SK-N-SH (cell line): ENCODE measurements at regions not wholly inside any gene's neighbourhood (a gene's known extent, or its start where the extent isn't known, plus 50 kb on each side); places are given as distances from the start of the nearest gene placed in this dataset.

Experiments used
- CTCF ChIA-PET: fragments of 300-600, 350-600 bp; formaldehyde crosslinking; extraction: SDS; loops from one replicate; lab custom pipeline; 2021; lab: Yijun Ruan, JAX
- POLR2A ChIA-PET: fragments of 350-600 bp; sonication (Branson Sonifier 250); formaldehyde crosslinking; extraction: SDS; loops from one replicate; lab custom pipeline; 2020; ENCODE audit warnings: antibody characterized with exemption, inconsistent platforms; lab: Yijun Ruan, JAX
- DNase-seq: peaks from one replicate; pipeline ENCODE4 v3.0.0; 2012
- H2AFZ ChIP-seq: fragments of 200-600 bp; sonication (generic); 2 replicates; pipeline ENCODE4 v1.8.1; 2016; ENCODE audit warnings: antibody characterized with exemption, mild to moderate bottlenecking, low read depth
- H3F3A ChIP-seq: fragments of 200-600 bp; sonication (generic); replicated peaks from 2 replicates; pipeline ENCODE3; 2016; ENCODE audit warnings: antibody characterized with exemption, mild to moderate bottlenecking; ENCODE audit not compliant: insufficient read depth
- H3K27ac ChIP-seq, 2 experiments: fragments of 200-500 bp in 1 of 2; fragments of 200-600 bp in 1 of 2; sonication (Bioruptor generic) in 1 of 2; sonication (generic), shearing (Covaris generic) in 1 of 2; 2 replicates each; pipeline versions ENCODE4 v1.5.1 to v1.6.1; 2014 to 2016; ENCODE audit warnings: low read depth in 2 of 2, inconsistent platforms in 1 of 2, low read length in 1 of 2, mild to moderate bottlenecking in 1 of 2, mixed read lengths in 1 of 2
- H3K27me3 ChIP-seq: fragments of 200-600 bp; sonication (generic), shearing (Covaris generic); 2 replicates; pipeline ENCODE4 v1.6.1; 2016; ENCODE audit warnings: mixed run types; ENCODE audit not compliant: insufficient read depth
- H3K36me3 ChIP-seq, 2 experiments: fragments of 200-500 bp in 1 of 2; fragments of 200-600 bp in 1 of 2; sonication (Bioruptor generic) in 1 of 2; sonication (generic) in 1 of 2; replicated peaks in 1 of 2; 2 replicates each; pipeline versions ENCODE3 to v1.5.1; 2014 to 2016; ENCODE audit warnings: low read length in 1 of 2, mild to moderate bottlenecking in 1 of 2; ENCODE audit not compliant: insufficient read depth in 2 of 2, control insufficient read depth in 1 of 2
- H3K4me1 ChIP-seq, 2 experiments: fragments of 200-500 bp in 1 of 2; fragments of 200-600 bp in 1 of 2; sonication (Bioruptor generic) in 1 of 2; sonication (generic), shearing (Covaris generic) in 1 of 2; 2 replicates each; pipeline versions ENCODE4 v1.5.1 to v1.6.1; 2014 to 2016; ENCODE audit warnings: low read depth in 1 of 2, low read length in 1 of 2, mixed run types in 1 of 2; ENCODE audit not compliant: insufficient read depth in 2 of 2, control insufficient read depth in 1 of 2
- H3K4me2 ChIP-seq: fragments of 200-600 bp; sonication (generic), shearing (Covaris generic); 2 replicates; pipeline ENCODE4 v1.6.1; 2017; ENCODE audit warnings: mixed run types
- H3K4me3 ChIP-seq, 2 experiments: fragments of 200-500 bp in 1 of 2; fragments of 200-600 bp in 1 of 2; sonication (Bioruptor generic) in 1 of 2; sonication (generic), shearing (Covaris generic) in 1 of 2; 2 replicates each; pipeline versions ENCODE4 v1.5.1 to v1.8.1; 2014 to 2016; ENCODE audit warnings: low read depth in 2 of 2, inconsistent platforms in 1 of 2, low read length in 1 of 2, mild to moderate bottlenecking in 1 of 2, mixed read lengths in 1 of 2, moderate library complexity in 1 of 2
- H3K79me2 ChIP-seq: fragments of 200-600 bp; sonication (generic); 2 replicates; pipeline ENCODE4 v1.8.1; 2017; ENCODE audit warnings: mild to moderate bottlenecking; ENCODE audit not compliant: insufficient read depth
- H3K9ac ChIP-seq: fragments of 200-600 bp; sonication (generic); 2 replicates; pipeline ENCODE4 v1.6.1; 2017; ENCODE audit warnings: mixed run types
- H3K9me2 ChIP-seq: fragments of 200-600 bp; sonication (generic); 2 replicates; pipeline ENCODE4 v1.6.1; 2017; ENCODE audit warnings: mixed run types
- H3K9me3 ChIP-seq: fragments of 200-600 bp; sonication (generic); 2 replicates; pipeline ENCODE4 v1.6.1; 2017; ENCODE audit warnings: mixed run types, mild to moderate bottlenecking, moderate library complexity
- H4K20me1 ChIP-seq: fragments of 200-600 bp; sonication (generic); 2 replicates; pipeline ENCODE4 v1.6.1; 2017; ENCODE audit warnings: mild to moderate bottlenecking, mixed run types; ENCODE audit not compliant: insufficient read depth
- CTCF ChIP-seq: fragments of 200-600 bp; sonication (generic); IDR thresholded peaks from 2 replicates; pipeline ENCODE4 v1.6.1; 2017; ENCODE audit warnings: antibody characterized with exemption, mild to moderate bottlenecking, moderate library complexity
- EZH2phosphoT487 ChIP-seq: fragments of 200-600 bp; sonication (generic); IDR thresholded peaks from 2 replicates; pipeline ENCODE4 v1.6.1; 2017; ENCODE audit warnings: low read depth, mixed run types, mild to moderate bottlenecking, antibody characterized with exemption, moderate library complexity, borderline replicate concordance
- GATA2 ChIP-seq: sonication (generic); formaldehyde crosslinking; IDR thresholded peaks from 2 replicates; pipeline ENCODE4 v1.5.0; 2020; ENCODE audit warnings: mild to moderate bottlenecking, missing genetic modification reagents
- JUND ChIP-seq: IDR thresholded peaks from 2 replicates; pipeline ENCODE4 v1.4.0; 2012
- RAD21 ChIP-seq: IDR thresholded peaks from 2 replicates; pipeline ENCODE4 v1.6.1; 2012; ENCODE audit warnings: mild to moderate bottlenecking, low read length
- REST ChIP-seq: IDR thresholded peaks from 2 replicates; pipeline ENCODE4 v1.6.1; 2012; ENCODE audit warnings: mild to moderate bottlenecking, low read depth, low read length, moderate library complexity
- USF1 ChIP-seq: IDR thresholded peaks from 2 replicates; pipeline ENCODE4 v1.4.0; 2012; ENCODE audit warnings: low read depth, borderline replicate concordance
- USF2 ChIP-seq: fragments of 150-350 bp; IDR thresholded peaks from 2 replicates; pipeline ENCODE4 v1.6.1; 2017; ENCODE audit warnings: antibody characterized with exemption, low read length, low read depth, borderline replicate concordance
- WGBS: methylation state at CpG from one replicate; pipeline ENCODE4 v1.1.6; 2017; ENCODE audit warnings: low lambda C conversion rate; 5-methylcytosine and 5-hydroxymethylcytosine counted together

- TF ChIP-seq REST (no peak), EZH2phosphoT487 (no peak), GATA2 (no peak), RAD21 (no peak), USF2 (no peak), JUND (peak; percentile 80)
Observed at GRCh38 chr6:56714982-56715456, 72.3 kb upstream of the DST start (continued).

- Histone ChIP-seq H4K20me1 (no peaks in the 10 kb centered on the region; the same call in 1 of the 2 replicates), H3K36me3 (peaks cover 3 to 11% of the 10 kb centered on the region in 2 experiments), H3K79me2 (peaks cover 95% of the 10 kb centered on the region), H3K4me2 (peak overlapping the region; percentile 68), H3K9me2 (no peaks in the 10 kb centered on the region), H3K27me3 (no peaks in the 10 kb centered on the region), H3K9me3 (no peaks in the 10 kb centered on the region), H3K4me1 (peaks cover 16 to 43% of the 10 kb centered on the region in 2 experiments), H3F3A (peaks cover 66% of the 10 kb centered on the region), H3K9ac (peak overlapping the region; percentile 56), H2AFZ (no peak overlapping the region), H3K4me3 (peak overlapping the region in 1 of 2 experiments; percentile 21; a peak in 1 of 4 replicates), H3K27ac (peak overlapping the region; percentile 79 to 91)
- DNase-seq, result no peak
- 0 out of 2 replicates have a peak, but pooled peaks have one; percentile 7 for TF ChIP-seq CTCF
- no peak for TF ChIP-seq USF1
- 61% methylated on average over 1 of the region's 1 CpG for WGBS
- ChIA-PET CTCF (interaction anchor here (0.8 to 9.3 kb wide), 4 partner anchors 10 to 190 kb away, joined by 3 to 120 read pairs (median 5); no protein-coding TSS in a partner anchor), POLR2A (no interaction called here)
Observed at GRCh38 chr6:56714273-56714672, 71.6 kb upstream of the DST start.
